Thoracic aorta (tissue), 2 donors: ENCODE measurements at regions not wholly inside any gene's neighbourhood (a gene's known extent, or its start where the extent isn't known, plus 50 kb on each side); places are given as distances from the start of the nearest gene placed in this dataset.

Source experiments
- ATAC-seq: fragments of 150-250 bp; one replicate; pipeline ENCODE4 v1.8.0; 2017; ENCODE audit warnings: low read depth; ENCODE audit not compliant: insufficient number of reproducible peaks, low FRiP score
- DNase-seq: peaks from one replicate; pipeline ENCODE4 v3.0.0-alpha.2; 2020; ENCODE audit warnings: low spot score
- H3K27ac ChIP-seq, 2 donors: fragments of 200-600 bp; sonication (generic); 1 replicate in 1 of 2; 2 replicates in 1 of 2; pipeline ENCODE4 v1.5.1; 2016; ENCODE audit warnings: mild to moderate bottlenecking in 2 of 2, moderate library complexity in 2 of 2
- H3K27me3 ChIP-seq: fragments of 200-600 bp; sonication (generic); replicated peaks from 2 replicates; pipeline ENCODE4 v1.6.0; 2016; ENCODE audit warnings: mild to moderate bottlenecking; ENCODE audit not compliant: insufficient read depth
- H3K36me3 ChIP-seq: fragments of 200-600 bp; sonication (generic); one replicate; pipeline ENCODE4 v1.5.1; 2016
- H3K4me1 ChIP-seq, 2 donors: fragments of 200-600 bp; sonication (generic); 1 replicate in 1 of 2; 2 replicates in 1 of 2; pipeline versions ENCODE4 v1.5.1 to v1.6.0; 2016; ENCODE audit warnings: low read depth in 2 of 2, mild to moderate bottlenecking in 1 of 2; ENCODE audit not compliant: control insufficient read depth in 1 of 2
- H3K4me3 ChIP-seq: fragments of 200-600 bp; sonication (generic); 2 replicates; pipeline ENCODE4 v1.5.1; 2016; ENCODE audit warnings: mild to moderate bottlenecking
- H3K9me3 ChIP-seq: fragments of 200-600 bp; sonication (generic); 2 replicates; pipeline ENCODE4 v1.5.1; 2016
- TF ChIP-seq, protein P1 (sequence below): fragments of 200-600 bp; sonication (generic); IDR thresholded peaks from one replicate; pipeline ENCODE4 v1.5.1; 2019; ENCODE audit warnings: antibody characterized with exemption

DNA sequence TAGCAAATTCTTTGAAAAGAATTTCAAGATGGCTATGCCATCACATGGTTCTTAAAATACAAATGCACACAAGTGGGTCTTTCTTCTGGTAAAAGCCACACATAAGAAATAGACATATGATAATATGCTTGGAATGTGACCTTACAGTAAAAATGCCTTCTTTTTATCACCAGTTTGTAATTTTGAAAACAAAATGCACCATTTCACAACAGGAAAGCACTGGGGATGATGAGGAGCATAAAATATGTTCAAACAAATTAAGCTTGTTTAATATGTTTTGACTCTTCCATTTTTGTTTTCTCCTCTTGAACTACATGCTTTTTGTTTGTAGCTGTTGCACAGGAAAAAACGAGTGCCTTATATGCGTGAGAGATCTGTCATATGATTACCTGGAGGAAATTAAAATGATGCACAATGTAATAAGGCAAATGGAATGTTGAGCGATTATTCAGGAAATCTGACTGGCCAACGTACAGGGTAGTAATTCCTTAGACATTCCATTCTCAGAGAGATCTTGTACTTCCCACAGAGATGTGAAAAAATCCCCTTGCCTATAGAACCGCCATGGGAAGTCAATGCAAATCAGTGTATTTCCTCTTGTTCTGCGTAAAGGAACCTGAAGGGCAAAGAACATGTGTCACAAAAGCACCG, 911.6 kb downstream of the TFAP2A start:
- ATAC-seq: no peak
- H3K4me1 ChIP-seq: no peaks in the 10 kb centered on the region
- TF ChIP-seq, protein P1, sequence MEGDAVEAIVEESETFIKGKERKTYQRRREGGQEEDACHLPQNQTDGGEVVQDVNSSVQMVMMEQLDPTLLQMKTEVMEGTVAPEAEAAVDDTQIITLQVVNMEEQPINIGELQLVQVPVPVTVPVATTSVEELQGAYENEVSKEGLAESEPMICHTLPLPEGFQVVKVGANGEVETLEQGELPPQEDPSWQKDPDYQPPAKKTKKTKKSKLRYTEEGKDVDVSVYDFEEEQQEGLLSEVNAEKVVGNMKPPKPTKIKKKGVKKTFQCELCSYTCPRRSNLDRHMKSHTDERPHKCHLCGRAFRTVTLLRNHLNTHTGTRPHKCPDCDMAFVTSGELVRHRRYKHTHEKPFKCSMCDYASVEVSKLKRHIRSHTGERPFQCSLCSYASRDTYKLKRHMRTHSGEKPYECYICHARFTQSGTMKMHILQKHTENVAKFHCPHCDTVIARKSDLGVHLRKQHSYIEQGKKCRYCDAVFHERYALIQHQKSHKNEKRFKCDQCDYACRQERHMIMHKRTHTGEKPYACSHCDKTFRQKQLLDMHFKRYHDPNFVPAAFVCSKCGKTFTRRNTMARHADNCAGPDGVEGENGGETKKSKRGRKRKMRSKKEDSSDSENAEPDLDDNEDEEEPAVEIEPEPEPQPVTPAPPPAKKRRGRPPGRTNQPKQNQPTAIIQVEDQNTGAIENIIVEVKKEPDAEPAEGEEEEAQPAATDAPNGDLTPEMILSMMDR: no peak
- H3K27ac ChIP-seq: no peak overlapping the region
- no peak for DNase-seq
- H3K27me3 ChIP-seq: no peaks in the 10 kb centered on the region
- H3K9me3 ChIP-seq: no peaks in the 10 kb centered on the region
- no peak overlapping the region for H3K4me3 ChIP-seq
- H3K36me3 ChIP-seq: no peaks in the 10 kb centered on the region

GRCh38 chr6:9499709-9500108, 915.2 kb downstream of the TFAP2A start:
- H3K9me3 ChIP-seq: no peaks in the 10 kb centered on the region
- no peak overlapping the region for H3K4me3 ChIP-seq
- no peak for DNase-seq
- TF ChIP-seq, protein P1: no peak
- no peak for ATAC-seq
- H3K27me3 ChIP-seq: no peaks in the 10 kb centered on the region
- no peaks in the 10 kb centered on the region for H3K4me1 ChIP-seq
- H3K36me3 ChIP-seq: no peaks in the 10 kb centered on the region
- H3K27ac ChIP-seq: no peak overlapping the region

GRCh38 chr6:9496837-9497236, 918.0 kb downstream of the TFAP2A start:
- H3K9me3 ChIP-seq: no peaks in the 10 kb centered on the region

DNA sequence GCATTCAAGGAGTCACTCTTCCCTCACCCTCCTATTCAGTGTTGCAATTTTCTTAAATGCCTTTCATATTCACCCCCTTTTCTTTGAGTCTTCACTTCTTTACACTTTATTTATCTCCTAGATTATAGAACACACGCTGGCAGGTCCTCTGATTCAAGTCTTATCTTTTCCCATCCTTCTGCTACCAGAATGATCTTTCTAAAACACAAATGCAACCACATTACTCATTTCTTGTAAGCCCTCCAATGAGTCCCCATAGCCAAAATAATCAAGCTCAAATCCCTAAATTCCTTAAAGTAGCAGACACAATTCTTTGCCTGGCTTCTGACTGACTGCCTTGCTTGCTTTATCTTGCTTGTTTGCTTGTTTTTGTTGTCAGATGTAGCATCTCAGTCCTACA, 920.0 kb downstream of the TFAP2A start:
- TF ChIP-seq, protein P1: no peak
- H3K9me3 ChIP-seq: no peaks in the 10 kb centered on the region
- DNase-seq (no peak), ATAC-seq (no peak)
- no peaks in the 10 kb centered on the region for H3K27me3 ChIP-seq
- no peak overlapping the region for H3K4me3 ChIP-seq
- no peaks in the 10 kb centered on the region for H3K4me1 ChIP-seq
- H3K36me3 ChIP-seq: no peaks in the 10 kb centered on the region
- H3K27ac ChIP-seq: no peak overlapping the region

More at GRCh38 chr6:9496837-9497236, 918.0 kb downstream of the TFAP2A start:
- ATAC-seq: no peak
- DNase-seq: no peak
- Histone ChIP-seq H3K36me3 (no peaks in the 10 kb centered on the region), H3K27me3 (no peaks in the 10 kb centered on the region), H3K4me1 (no peaks in the 10 kb centered on the region), H3K27ac (no peak overlapping the region), H3K4me3 (no peak overlapping the region)
- TF ChIP-seq, protein P1: no peak

GRCh38 chr6:9492790-9493189, 922.1 kb downstream of the TFAP2A start:
- DNase-seq: no peak
- no peaks in the 10 kb centered on the region for H3K27me3 ChIP-seq
- no peaks in the 10 kb centered on the region for H3K36me3 ChIP-seq
- no peak overlapping the region for H3K4me3 ChIP-seq
- no peak for ATAC-seq
- H3K27ac ChIP-seq: no peak overlapping the region
- H3K9me3 ChIP-seq: no peaks in the 10 kb centered on the region
- H3K4me1 ChIP-seq: no peaks in the 10 kb centered on the region
- TF ChIP-seq, protein P1: no peak
